Mesothelial cell of epicardium (in vitro differentiated cells): ENCODE measurements at regions not wholly inside any gene's neighbourhood (a gene's known extent, or its start where the extent isn't known, plus 50 kb on each side); places are given as distances from the start of the nearest gene placed in this dataset.

Experiments
- DNase-seq, 2 experiments: peaks; one replicate each; pipeline ENCODE4 v3.0.0; 2021; ENCODE audit warnings: low spot score in 2 of 2; ENCODE audit not compliant: unreplicated experiment in 2 of 2
- H3K27ac Mint-ChIP-seq: 2 replicates; pipeline ENCODE4 v1.8.0; 2021; ENCODE audit warnings: mixed read lengths
- H3K27me3 Mint-ChIP-seq: 2 replicates; pipeline ENCODE4 v1.8.0; 2021; ENCODE audit warnings: low read depth, mixed read lengths
- H3K36me3 Mint-ChIP-seq: 2 replicates; pipeline ENCODE4 v1.8.0; 2021; ENCODE audit warnings: mixed read lengths
- H3K4me1 Mint-ChIP-seq: 2 replicates; pipeline ENCODE4 v1.8.0; 2021; ENCODE audit warnings: mixed read lengths
- H3K4me3 Mint-ChIP-seq: 2 replicates; pipeline ENCODE4 v1.8.0; 2021; ENCODE audit warnings: mild to moderate bottlenecking, moderate library complexity, mixed read lengths
- H3K9me3 Mint-ChIP-seq: 2 replicates; pipeline ENCODE4 v1.8.0; 2021; ENCODE audit warnings: mixed read lengths
- CTCF ChIP-seq: fragments of 200-600 bp; sonication (generic); IDR thresholded peaks from one replicate; pipeline ENCODE4 v1.5.0; 2021; ENCODE audit warnings: antibody characterized with exemption; ENCODE audit not compliant: unreplicated experiment

GRCh38 chr4:15286041-15286440, 141.8 kb upstream of the C1QTNF7 start:
- no peaks in the 10 kb centered on the region for H3K36me3 Mint-ChIP-seq
- H3K4me3 Mint-ChIP-seq: no peak overlapping the region
- TF ChIP-seq CTCF: no peak
- H3K4me1 Mint-ChIP-seq: no peaks in the 10 kb centered on the region
- DNase-seq: no peak
- no peak overlapping the region for H3K27ac Mint-ChIP-seq
- H3K27me3 Mint-ChIP-seq: peaks cover 2% of the 10 kb centered on the region
- H3K9me3 Mint-ChIP-seq: peaks cover 12% of the 10 kb centered on the region

- H3K27me3 Mint-ChIP-seq: peaks cover 2% of the 10 kb centered on the region
- no peak overlapping the region for H3K4me3 Mint-ChIP-seq
- H3K4me1 Mint-ChIP-seq: peaks cover 13% of the 10 kb centered on the region
- no peaks in the 10 kb centered on the region for H3K36me3 Mint-ChIP-seq
- peaks cover 13% of the 10 kb centered on the region for H3K9me3 Mint-ChIP-seq
- DNase-seq: no peak
- no peak overlapping the region for H3K27ac Mint-ChIP-seq
- no peak for TF ChIP-seq CTCF
Measured at GRCh38 chr4:15291122-15291521, 136.7 kb upstream of the C1QTNF7 start.

GRCh38 chr4:15293711-15294110, 134.1 kb upstream of the C1QTNF7 start:
- Mint-ChIP-seq H3K27ac (no peak overlapping the region), H3K4me1 (peaks cover 27% of the 10 kb centered on the region), H3K4me3 (no peak overlapping the region), H3K27me3 (no peaks in the 10 kb centered on the region), H3K36me3 (no peaks in the 10 kb centered on the region), H3K9me3 (peaks cover 5% of the 10 kb centered on the region)
- TF ChIP-seq CTCF: no peak
- no peak for DNase-seq

GRCh38 chr4:15294202-15294601, 133.6 kb upstream of the C1QTNF7 start:
- H3K9me3 Mint-ChIP-seq: peaks cover 5% of the 10 kb centered on the region
- TF ChIP-seq CTCF: no peak
- no peaks in the 10 kb centered on the region for H3K36me3 Mint-ChIP-seq
- no peak overlapping the region for H3K4me3 Mint-ChIP-seq
- DNase-seq: no peak
- no peaks in the 10 kb centered on the region for H3K27me3 Mint-ChIP-seq
- H3K27ac Mint-ChIP-seq: no peak overlapping the region
- H3K4me1 Mint-ChIP-seq: peaks cover 32% of the 10 kb centered on the region

- Mint-ChIP-seq H3K27me3 (no peaks in the 10 kb centered on the region), H3K4me1 (peaks cover 34% of the 10 kb centered on the region), H3K9me3 (peaks cover 5% of the 10 kb centered on the region), H3K4me3 (no peak overlapping the region), H3K27ac (no peak overlapping the region), H3K36me3 (no peaks in the 10 kb centered on the region)
- TF ChIP-seq CTCF: no peak
- DNase-seq: no peak
Measured at GRCh38 chr4:15294832-15295231, 133.0 kb upstream of the C1QTNF7 start.
